OCI-LY1 (cell line): ENCODE measurements at regions not wholly inside any gene's neighbourhood (a gene's known extent, or its start where the extent isn't known, plus 50 kb on each side); places are given as distances from the start of the nearest gene placed in this dataset.

ENCODE experiments used
- H2AFZ ChIP-seq: fragments of 200-600 bp; sonication (generic), shearing (Covaris generic); 2 replicates; pipeline ENCODE4 v1.6.0; 2014; ENCODE audit warnings: antibody characterized with exemption, mild to moderate bottlenecking, low read length
- H3F3A ChIP-seq: fragments of 200-600 bp; sonication (generic), shearing (Covaris generic); 2 replicates; pipeline ENCODE4 v1.6.0; 2014; ENCODE audit warnings: mild to moderate bottlenecking, antibody characterized with exemption, low read length, moderate library complexity; ENCODE audit not compliant: insufficient read depth
- H3K27ac ChIP-seq: fragments of 200-600 bp; sonication (generic); 2 replicates; pipeline ENCODE4 v1.5.1; 2014; ENCODE audit warnings: low read length, mixed run types, mild to moderate bottlenecking, low read depth; ENCODE audit not compliant: poor library complexity, severe bottlenecking
- H3K27me3 ChIP-seq: fragments of 200-600 bp; sonication (generic); 2 replicates; pipeline ENCODE4 v1.6.0; 2014; ENCODE audit warnings: antibody characterized with exemption, mild to moderate bottlenecking, low read length, moderate library complexity; ENCODE audit not compliant: insufficient read depth
- H3K36me3 ChIP-seq: fragments of 200-600 bp; sonication (generic); 2 replicates; pipeline ENCODE4 v1.6.1; 2014; ENCODE audit warnings: mild to moderate bottlenecking, antibody characterized with exemption, low read length, moderate library complexity, mixed read lengths; ENCODE audit not compliant: insufficient read depth
- H3K4me1 ChIP-seq: fragments of 200-600 bp; sonication (generic); 2 replicates; pipeline ENCODE4 v1.5.1; 2014; ENCODE audit warnings: mild to moderate bottlenecking, low read length, moderate library complexity; ENCODE audit not compliant: insufficient read depth, severe bottlenecking
- H3K4me2 ChIP-seq: fragments of 200-600 bp; sonication (generic), shearing (Covaris generic); 2 replicates; pipeline ENCODE4 v1.6.1; 2014; ENCODE audit warnings: low read length
- H3K4me3 ChIP-seq: fragments of 200-600 bp; sonication (generic); 2 replicates; pipeline ENCODE4 v1.5.1; 2014; ENCODE audit warnings: low read length, low read depth, mild to moderate bottlenecking, mixed read lengths; ENCODE audit not compliant: poor library complexity, severe bottlenecking
- H3K79me2 ChIP-seq: fragments of 200-600 bp; shearing (Covaris generic); 2 replicates; pipeline ENCODE4 v1.6.1; 2016; ENCODE audit warnings: mixed run types, low read length, mixed read lengths; ENCODE audit not compliant: insufficient read depth
- H3K9ac ChIP-seq: fragments of 200-600 bp; sonication (generic), shearing (Covaris generic); 2 replicates; pipeline ENCODE4 v1.6.1; 2014; ENCODE audit warnings: mild to moderate bottlenecking, low read length, mixed read lengths
- H3K9me2 ChIP-seq: fragments of 200-600 bp; sonication (generic), shearing (Covaris generic); 2 replicates; pipeline ENCODE4 v1.6.1; 2014; ENCODE audit warnings: low read depth, mild to moderate bottlenecking, low read length, mixed read lengths
- H3K9me3 ChIP-seq: fragments of 200-600 bp; shearing (Covaris generic); 2 replicates; pipeline ENCODE4 v1.6.1; 2014; ENCODE audit warnings: low read length, mixed read lengths
- H4K20me1 ChIP-seq: fragments of 200-600 bp; sonication (generic), shearing (Covaris generic); 2 replicates; pipeline ENCODE4 v1.6.0; 2016; ENCODE audit warnings: mild to moderate bottlenecking, low read length; ENCODE audit not compliant: insufficient read depth
- CTCF ChIP-seq: fragments of 200-600 bp; sonication (generic), shearing (Covaris generic); IDR thresholded peaks from 2 replicates; pipeline ENCODE4 v1.5.1; 2017; ENCODE audit warnings: mild to moderate bottlenecking, antibody characterized with exemption, low read length, moderate library complexity, mixed read lengths
- EZH2 ChIP-seq: fragments of 200-600 bp; sonication (generic), shearing (Covaris generic); IDR thresholded peaks from 2 replicates; pipeline ENCODE4 v1.8.0; 2017; ENCODE audit warnings: borderline replicate concordance, mixed run types, mild to moderate bottlenecking, antibody characterized with exemption, low read length, moderate library complexity, mixed read lengths

- no peak for TF ChIP-seq CTCF
- no peak for TF ChIP-seq EZH2
- H3F3A ChIP-seq = no peaks in the 10 kb centered on the region
- H3K4me3 ChIP-seq = no peak overlapping the region
These were observed 189.8 kb downstream of the KLF13 start for GRCh38 chr15:31516440-31516839.

GRCh38 chr15:31516874-31517273 is 190.2 kb downstream of the KLF13 start:
- no peak overlapping the region for H3K4me2 ChIP-seq
- H3K27me3 ChIP-seq = peaks cover 6% of the 10 kb centered on the region; the same call in 1 of the 2 replicates
- H3K9me2 ChIP-seq = no peaks in the 10 kb centered on the region
- no peak overlapping the region for H2AFZ ChIP-seq
- no peak overlapping the region for H3K9ac ChIP-seq
- TF ChIP-seq CTCF (no peak), EZH2 (no peak)
- H3K36me3 ChIP-seq = no peaks in the 10 kb centered on the region
- H3K9me3 ChIP-seq = no peaks in the 10 kb centered on the region
- no peaks in the 10 kb centered on the region for H3K4me1 ChIP-seq
- H3F3A ChIP-seq = no peaks in the 10 kb centered on the region
- no peak overlapping the region for H3K27ac ChIP-seq
- H3K4me3 ChIP-seq = no peak overlapping the region
- no peaks in the 10 kb centered on the region for H4K20me1 ChIP-seq
- no peaks in the 10 kb centered on the region for H3K79me2 ChIP-seq

More at GRCh38 chr15:31516440-31516839, 189.8 kb downstream of the KLF13 start:
- Histone ChIP-seq H3K4me1 (no peaks in the 10 kb centered on the region), H4K20me1 (no peaks in the 10 kb centered on the region), H3K36me3 (no peaks in the 10 kb centered on the region), H3K27ac (no peak overlapping the region), H3K9me3 (no peaks in the 10 kb centered on the region), H3K9me2 (no peaks in the 10 kb centered on the region), H2AFZ (no peak overlapping the region), H3K4me2 (no peak overlapping the region), H3K79me2 (no peaks in the 10 kb centered on the region), H3K27me3 (peaks cover 7% of the 10 kb centered on the region; the same call in 1 of the 2 replicates), H3K9ac (no peak overlapping the region)

GRCh38 chr15:31517711-31518110 is 191.1 kb downstream of the KLF13 start:
- H3K4me2 ChIP-seq = no peak overlapping the region
- H3K4me3 ChIP-seq = no peak overlapping the region
- no peaks in the 10 kb centered on the region for H4K20me1 ChIP-seq
- no peaks in the 10 kb centered on the region for H3K9me3 ChIP-seq
- H3K27ac ChIP-seq = no peak overlapping the region
- no peak overlapping the region for H3K9ac ChIP-seq
- H3K9me2 ChIP-seq = no peaks in the 10 kb centered on the region
- no peaks in the 10 kb centered on the region for H3K4me1 ChIP-seq
- H3K79me2 ChIP-seq = no peaks in the 10 kb centered on the region
- no peaks in the 10 kb centered on the region for H3F3A ChIP-seq
- no peaks in the 10 kb centered on the region for H3K36me3 ChIP-seq
- no peak overlapping the region for H2AFZ ChIP-seq
- peaks cover 3% of the 10 kb centered on the region; the same call in 1 of the 2 replicates for H3K27me3 ChIP-seq
- no peak for TF ChIP-seq EZH2
- no peak for TF ChIP-seq CTCF
